ENCODE measurements at regions not wholly inside any gene's neighbourhood (a gene's known extent, or its start where the extent isn't known, plus 50 kb on each side); places are given as distances from the start of the nearest gene placed in this dataset.

DNA sequence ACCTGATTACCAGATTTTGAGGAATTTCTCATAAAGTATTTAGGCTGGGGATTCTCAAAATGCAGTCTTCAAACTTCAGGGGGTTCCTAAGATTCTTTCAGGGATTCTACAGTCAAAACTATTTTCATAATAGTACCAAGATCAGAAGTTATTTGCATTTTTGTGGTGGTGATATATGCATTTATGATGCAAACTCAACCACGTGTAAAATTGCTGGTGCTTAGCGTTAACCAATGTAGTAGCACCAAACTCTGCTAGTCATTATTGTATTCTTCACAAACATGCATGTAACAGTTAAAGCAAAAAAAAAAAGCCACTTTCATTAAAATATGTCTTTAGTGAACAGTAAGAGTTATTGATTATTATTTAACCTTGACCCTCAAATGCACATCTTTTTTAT is 274.9 kb upstream of the DNAJC19 start:
- Histone ChIP-seq H3K27ac (ENCODE audit: low read depth, low read length, poor library complexity, severe bottlenecking) (no peak overlapping the region), H3K36me3 (ENCODE audit: insufficient read depth, low read length, poor library complexity, severe bottlenecking) (no peaks in the 10 kb centered on the region), H3K4me1 (ENCODE audit: insufficient read depth, low read length, poor library complexity, severe bottlenecking) (no peaks in the 10 kb centered on the region), H3K4me3 (ENCODE audit: low read depth, low read length, poor library complexity, severe bottlenecking) (no peak overlapping the region), H3K9me3 (ENCODE audit: low read depth, low read length, poor library complexity, severe bottlenecking) (no peaks in the 10 kb centered on the region), H3K27me3 (replicated peaks; ENCODE audit: insufficient read depth, low read depth, low read length, poor library complexity) (peaks cover 13% of the 10 kb centered on the region)
- ChIA-PET CTCF (no interaction called here), POLR2A (ENCODE audit: low non-redundant PET) (no interaction called here)
- TF ChIP-seq EZH2 (IDR thresholded peaks at IDR 0.05; ENCODE audit: borderline replicate concordance, low read depth, low read length, poor library complexity, severe bottlenecking), result no peak
- TF ChIP-seq, protein P1, sequence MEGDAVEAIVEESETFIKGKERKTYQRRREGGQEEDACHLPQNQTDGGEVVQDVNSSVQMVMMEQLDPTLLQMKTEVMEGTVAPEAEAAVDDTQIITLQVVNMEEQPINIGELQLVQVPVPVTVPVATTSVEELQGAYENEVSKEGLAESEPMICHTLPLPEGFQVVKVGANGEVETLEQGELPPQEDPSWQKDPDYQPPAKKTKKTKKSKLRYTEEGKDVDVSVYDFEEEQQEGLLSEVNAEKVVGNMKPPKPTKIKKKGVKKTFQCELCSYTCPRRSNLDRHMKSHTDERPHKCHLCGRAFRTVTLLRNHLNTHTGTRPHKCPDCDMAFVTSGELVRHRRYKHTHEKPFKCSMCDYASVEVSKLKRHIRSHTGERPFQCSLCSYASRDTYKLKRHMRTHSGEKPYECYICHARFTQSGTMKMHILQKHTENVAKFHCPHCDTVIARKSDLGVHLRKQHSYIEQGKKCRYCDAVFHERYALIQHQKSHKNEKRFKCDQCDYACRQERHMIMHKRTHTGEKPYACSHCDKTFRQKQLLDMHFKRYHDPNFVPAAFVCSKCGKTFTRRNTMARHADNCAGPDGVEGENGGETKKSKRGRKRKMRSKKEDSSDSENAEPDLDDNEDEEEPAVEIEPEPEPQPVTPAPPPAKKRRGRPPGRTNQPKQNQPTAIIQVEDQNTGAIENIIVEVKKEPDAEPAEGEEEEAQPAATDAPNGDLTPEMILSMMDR (conservative IDR thresholded peaks at IDR 0.05; ENCODE audit: low read depth, low read length), result no peak
- BruUV-seq (replicated peaks), result no TSS peak
- intact Hi-C loops (cut with micrococcal nuclease; ENCODE audit: unreplicated experiment), result no loop called here
- no peak for DNase-seq (ENCODE audit: low spot score)

DNA sequence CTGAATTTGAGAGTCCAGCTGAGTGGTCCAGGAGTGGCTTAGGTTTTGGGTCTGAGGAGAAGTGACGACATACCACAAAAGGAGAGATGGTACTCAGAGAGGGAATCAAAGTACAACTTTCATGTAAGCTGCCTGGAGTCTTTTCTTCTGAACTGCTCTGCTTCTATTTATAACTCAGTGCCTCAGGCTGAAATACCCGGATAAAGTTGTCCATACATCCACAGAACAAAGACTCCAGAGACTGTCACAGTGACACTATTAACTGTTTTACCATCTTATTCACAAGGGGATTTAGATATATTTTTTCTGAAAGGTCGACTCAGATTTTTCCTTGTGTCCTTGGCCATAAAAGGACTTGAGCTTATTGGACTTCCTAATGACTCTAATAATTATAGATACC is 264.3 kb upstream of the DNAJC19 start:
- no peaks in the 10 kb centered on the region for H3K36me3 ChIP-seq (ENCODE audit: insufficient read depth, low read length, poor library complexity, severe bottlenecking)
- POLR2A ChIA-PET (ENCODE audit: low non-redundant PET), result interaction anchor here (0.8 kb wide), 1 partner anchor 341 kb away, joined by 5 read pairs; the partner anchor contains the start of gene FXR1
- CTCF ChIA-PET, result no interaction called here
- H3K9me3 ChIP-seq (ENCODE audit: low read depth, low read length, poor library complexity, severe bottlenecking), result no peaks in the 10 kb centered on the region
- H3K4me3 ChIP-seq (ENCODE audit: low read depth, low read length, poor library complexity, severe bottlenecking), result no peak overlapping the region
- intact Hi-C loops (cut with micrococcal nuclease; ENCODE audit: unreplicated experiment), result no loop called here
- DNase-seq (ENCODE audit: low spot score), result no peak
- peaks cover 26% of the 10 kb centered on the region for H3K27me3 ChIP-seq (replicated peaks; ENCODE audit: insufficient read depth, low read depth, low read length, poor library complexity)
- H3K4me1 ChIP-seq (ENCODE audit: insufficient read depth, low read length, poor library complexity, severe bottlenecking), result no peaks in the 10 kb centered on the region
- no TSS peak for BruUV-seq (replicated peaks)
- no peak overlapping the region for H3K27ac ChIP-seq (ENCODE audit: low read depth, low read length, poor library complexity, severe bottlenecking)
- no peak for TF ChIP-seq EZH2 (IDR thresholded peaks at IDR 0.05; ENCODE audit: borderline replicate concordance, low read depth, low read length, poor library complexity, severe bottlenecking)
- TF ChIP-seq, protein P1 (conservative IDR thresholded peaks at IDR 0.05; ENCODE audit: low read depth, low read length), result no peak

DNA sequence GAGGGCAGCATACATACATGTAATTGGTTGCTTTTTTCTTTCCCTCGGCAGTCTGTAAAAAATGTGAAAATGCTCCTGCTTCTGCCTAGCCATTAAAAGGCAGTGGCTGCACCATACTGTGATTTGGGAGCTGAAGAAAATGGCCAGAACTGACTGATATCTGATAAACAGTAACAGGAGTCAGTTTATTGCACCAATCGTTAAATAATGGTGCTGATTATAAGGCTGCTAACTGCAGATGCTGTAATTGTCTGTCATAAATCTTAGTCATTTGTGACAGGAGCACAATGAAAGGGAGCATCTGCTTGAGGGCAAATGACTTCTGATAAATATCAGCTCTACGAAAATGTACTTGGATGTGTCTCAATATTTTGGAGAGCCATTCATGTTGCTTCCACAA is 263.1 kb upstream of the DNAJC19 start:
- H3K27ac ChIP-seq (ENCODE audit: low read depth, low read length, poor library complexity, severe bottlenecking), result no peak overlapping the region
- intact Hi-C loops (cut with micrococcal nuclease; ENCODE audit: unreplicated experiment), result no loop called here
- H3K9me3 ChIP-seq (ENCODE audit: low read depth, low read length, poor library complexity, severe bottlenecking), result no peaks in the 10 kb centered on the region
- POLR2A ChIA-PET (ENCODE audit: low non-redundant PET), result no interaction called here
- H3K27me3 ChIP-seq (replicated peaks; ENCODE audit: insufficient read depth, low read depth, low read length, poor library complexity), result peaks cover 26% of the 10 kb centered on the region
- H3K4me3 ChIP-seq (ENCODE audit: low read depth, low read length, poor library complexity, severe bottlenecking), result no peak overlapping the region
- H3K4me1 ChIP-seq (ENCODE audit: insufficient read depth, low read length, poor library complexity, severe bottlenecking), result no peaks in the 10 kb centered on the region
- DNase-seq (ENCODE audit: low spot score), result peak; percentile 46
- BruUV-seq (replicated peaks), result no TSS peak
- CTCF ChIA-PET, result interaction anchor here (0.8 kb wide), 1 partner anchor 449 kb away, joined by 4 read pairs; no protein-coding TSS in a partner anchor
- H3K36me3 ChIP-seq (ENCODE audit: insufficient read depth, low read length, poor library complexity, severe bottlenecking), result no peaks in the 10 kb centered on the region
- no peak for TF ChIP-seq EZH2 (IDR thresholded peaks at IDR 0.05; ENCODE audit: borderline replicate concordance, low read depth, low read length, poor library complexity, severe bottlenecking)
- TF ChIP-seq, protein P1 (conservative IDR thresholded peaks at IDR 0.05; ENCODE audit: low read depth, low read length), result no peak

All from A673 (cell line).